ENCODE measurements at regions not wholly inside any gene's neighbourhood (a gene's known extent, or its start where the extent isn't known, plus 50 kb on each side); places are given as distances from the start of the nearest gene placed in this dataset.

DNA sequence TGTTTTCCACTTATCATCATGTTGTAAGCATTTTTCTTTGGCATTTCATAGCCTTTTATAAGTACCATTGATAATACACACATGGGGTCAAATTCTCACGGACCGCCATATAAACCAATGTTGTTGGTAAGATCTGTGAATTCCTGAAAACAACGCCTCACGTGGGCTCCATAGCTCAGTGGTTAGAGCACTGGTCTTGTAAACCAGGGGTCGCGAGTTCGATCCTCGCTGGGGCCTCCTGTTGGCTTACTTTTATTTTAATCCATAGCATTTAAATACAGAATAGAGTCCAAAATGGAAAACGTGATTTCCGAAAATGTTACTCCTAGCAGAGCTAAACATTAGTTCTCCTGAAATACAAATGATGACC, 83.1 kb downstream of the HHIPL2 start:
- Histone ChIP-seq H3K4me1 (ENCODE audit: control insufficient read depth, insufficient read depth, low read length) (no peaks in the 10 kb centered on the region), H3K36me3 (ENCODE audit: control insufficient read depth in 2 of 2, insufficient read depth in 1 of 2, low read length in 2 of 2) (no peaks in the 10 kb centered on the region), H3K4me3 (ENCODE audit: low read depth, low read length) (peak overlapping the region; percentile 68), H3K27ac (ENCODE audit: extremely low read depth, low read depth, low read length) (no peak overlapping the region; the same call in 1 of the 2 replicates), H3K9me3 (ENCODE audit: control insufficient read depth, insufficient read depth, low read depth, low read length) (no peaks in the 10 kb centered on the region)
- ChIA-PET POLR2A (interaction anchor here (0.6 to 1.2 kb wide), 2 partner anchors 157 to 170 kb away, joined by 3 read pairs; no protein-coding TSS in a partner anchor), CTCF (interaction anchor here (0.6 to 3.8 kb wide), 29 partner anchors 10 to 803 kb away, joined by 3 to 52 read pairs (median 3); partner anchors contain the start of genes AIDA, BROX and TAF1A)
- TF ChIP-seq ZSCAN23 (tag by site-specific recombination; IDR thresholded peaks at IDR 0.05) (no peak), ZNF488 (tag by site-specific recombination; IDR thresholded peaks at IDR 0.05) (no peak), ZNF175 (tag by site-specific recombination; IDR thresholded peaks at IDR 0.05) (no peak), ZNF148 (tag by site-specific recombination; IDR thresholded peaks at IDR 0.05; ENCODE audit: borderline replicate concordance) (no peak), ZNF248 (tag by site-specific recombination; IDR thresholded peaks at IDR 0.05) (no peak), ZNF658 (tag by site-specific recombination; IDR thresholded peaks at IDR 0.05) (no peak), ZNF768 (tag by site-specific recombination; IDR thresholded peaks at IDR 0.05) (no peak), HOXC10 (CRISPR knock-in tag; IDR thresholded peaks at IDR 0.05) (no peak), ZNF707 (tag by site-specific recombination; IDR thresholded peaks at IDR 0.05) (no peak), ZNF157 (tag by site-specific recombination; IDR thresholded peaks at IDR 0.05) (no peak), CTCF (tag by site-specific recombination; IDR thresholded peaks at IDR 0.05) (no peak), ZNF560 (tag by site-specific recombination; IDR thresholded peaks at IDR 0.05; ENCODE audit: borderline replicate concordance) (no peak), ZNF239 (tag by site-specific recombination; IDR thresholded peaks at IDR 0.05) (no peak), ZNF530 (tag by site-specific recombination; IDR thresholded peaks at IDR 0.05; ENCODE audit: low read depth) (no peak), KLF9 (tag by site-specific recombination; IDR thresholded peaks at IDR 0.05; ENCODE audit: low read depth) (no peak), SP7 (tag by site-specific recombination; IDR thresholded peaks at IDR 0.05) (peak; percentile 48; the same call in 1 of the 2 replicates), ZNF214 (tag by site-specific recombination; IDR thresholded peaks at IDR 0.05; ENCODE audit: borderline replicate concordance) (no peak), ZNF174 (tag by site-specific recombination; IDR thresholded peaks at IDR 0.05) (no peak), ZXDB (tag by site-specific recombination; IDR thresholded peaks at IDR 0.05) (peak; percentile 30; the same call in 1 of the 2 replicates), ZSCAN18 (tag by site-specific recombination; IDR thresholded peaks at IDR 0.05) (no peak), ZNF747 (tag by site-specific recombination; IDR thresholded peaks at IDR 0.05) (no peak), ZNF350 (tag by site-specific recombination; IDR thresholded peaks at IDR 0.05) (no peak), ZNF830 (tag by site-specific recombination; IDR thresholded peaks at IDR 0.05; ENCODE audit: low read depth) (no peak), WT1 (tag by site-specific recombination; IDR thresholded peaks at IDR 0.05) (0 out of 2 replicates have a peak, but pooled peaks have one; percentile 7), ZNF837 (tag by site-specific recombination; IDR thresholded peaks at IDR 0.05) (no peak)
- TF ChIP-seq, protein P1, sequence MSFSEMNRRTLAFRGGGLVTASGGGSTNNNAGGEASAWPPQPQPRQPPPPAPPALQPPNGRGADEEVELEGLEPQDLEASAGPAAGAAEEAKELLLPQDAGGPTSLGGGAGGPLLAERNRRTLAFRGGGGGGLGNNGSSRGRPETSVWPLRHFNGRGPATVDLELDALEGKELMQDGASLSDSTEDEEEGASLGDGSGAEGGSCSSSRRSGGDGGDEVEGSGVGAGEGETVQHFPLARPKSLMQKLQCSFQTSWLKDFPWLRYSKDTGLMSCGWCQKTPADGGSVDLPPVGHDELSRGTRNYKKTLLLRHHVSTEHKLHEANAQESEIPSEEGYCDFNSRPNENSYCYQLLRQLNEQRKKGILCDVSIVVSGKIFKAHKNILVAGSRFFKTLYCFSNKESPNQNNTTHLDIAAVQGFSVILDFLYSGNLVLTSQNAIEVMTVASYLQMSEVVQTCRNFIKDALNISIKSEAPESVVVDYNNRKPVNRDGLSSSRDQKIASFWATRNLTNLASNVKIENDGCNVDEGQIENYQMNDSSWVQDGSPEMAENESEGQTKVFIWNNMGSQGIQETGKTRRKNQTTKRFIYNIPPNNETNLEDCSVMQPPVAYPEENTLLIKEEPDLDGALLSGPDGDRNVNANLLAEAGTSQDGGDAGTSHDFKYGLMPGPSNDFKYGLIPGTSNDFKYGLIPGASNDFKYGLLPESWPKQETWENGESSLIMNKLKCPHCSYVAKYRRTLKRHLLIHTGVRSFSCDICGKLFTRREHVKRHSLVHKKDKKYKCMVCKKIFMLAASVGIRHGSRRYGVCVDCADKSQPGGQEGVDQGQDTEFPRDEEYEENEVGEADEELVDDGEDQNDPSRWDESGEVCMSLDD (tag by site-specific recombination; IDR thresholded peaks at IDR 0.05): no peak
- TF ChIP-seq, protein P2, sequence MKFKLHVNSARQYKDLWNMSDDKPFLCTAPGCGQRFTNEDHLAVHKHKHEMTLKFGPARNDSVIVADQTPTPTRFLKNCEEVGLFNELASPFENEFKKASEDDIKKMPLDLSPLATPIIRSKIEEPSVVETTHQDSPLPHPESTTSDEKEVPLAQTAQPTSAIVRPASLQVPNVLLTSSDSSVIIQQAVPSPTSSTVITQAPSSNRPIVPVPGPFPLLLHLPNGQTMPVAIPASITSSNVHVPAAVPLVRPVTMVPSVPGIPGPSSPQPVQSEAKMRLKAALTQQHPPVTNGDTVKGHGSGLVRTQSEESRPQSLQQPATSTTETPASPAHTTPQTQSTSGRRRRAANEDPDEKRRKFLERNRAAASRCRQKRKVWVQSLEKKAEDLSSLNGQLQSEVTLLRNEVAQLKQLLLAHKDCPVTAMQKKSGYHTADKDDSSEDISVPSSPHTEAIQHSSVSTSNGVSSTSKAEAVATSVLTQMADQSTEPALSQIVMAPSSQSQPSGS (tag by site-specific recombination; IDR thresholded peaks at IDR 0.05; ENCODE audit: low read depth): no peak

Data from HEK293 (cell line).